ENCODE measurements at regions not wholly inside any gene's neighbourhood (a gene's known extent, or its start where the extent isn't known, plus 50 kb on each side); places are given as distances from the start of the nearest gene placed in this dataset.

DNA sequence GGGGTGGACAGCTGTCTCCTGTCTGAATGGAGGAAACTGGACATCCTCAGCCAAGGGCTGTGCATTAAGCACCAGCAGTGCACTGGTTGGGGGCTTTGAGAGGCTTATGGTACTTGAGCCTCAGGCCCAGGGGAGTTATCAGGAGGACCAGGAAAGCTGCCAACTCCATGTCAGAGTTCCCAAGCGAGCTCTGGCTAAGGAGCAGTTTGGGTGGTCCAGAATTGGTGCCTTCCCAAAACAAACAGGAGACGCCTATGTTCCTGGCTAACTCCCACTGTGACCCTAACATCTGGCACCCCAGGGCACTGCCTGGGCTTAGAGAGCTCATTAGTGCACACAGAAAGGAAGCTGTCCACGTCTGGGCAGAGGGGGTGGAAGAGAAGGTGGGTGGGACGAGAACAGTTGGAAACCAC is 408.6 kb upstream of the NPVF start:
- TF ChIP-seq, protein P1, sequence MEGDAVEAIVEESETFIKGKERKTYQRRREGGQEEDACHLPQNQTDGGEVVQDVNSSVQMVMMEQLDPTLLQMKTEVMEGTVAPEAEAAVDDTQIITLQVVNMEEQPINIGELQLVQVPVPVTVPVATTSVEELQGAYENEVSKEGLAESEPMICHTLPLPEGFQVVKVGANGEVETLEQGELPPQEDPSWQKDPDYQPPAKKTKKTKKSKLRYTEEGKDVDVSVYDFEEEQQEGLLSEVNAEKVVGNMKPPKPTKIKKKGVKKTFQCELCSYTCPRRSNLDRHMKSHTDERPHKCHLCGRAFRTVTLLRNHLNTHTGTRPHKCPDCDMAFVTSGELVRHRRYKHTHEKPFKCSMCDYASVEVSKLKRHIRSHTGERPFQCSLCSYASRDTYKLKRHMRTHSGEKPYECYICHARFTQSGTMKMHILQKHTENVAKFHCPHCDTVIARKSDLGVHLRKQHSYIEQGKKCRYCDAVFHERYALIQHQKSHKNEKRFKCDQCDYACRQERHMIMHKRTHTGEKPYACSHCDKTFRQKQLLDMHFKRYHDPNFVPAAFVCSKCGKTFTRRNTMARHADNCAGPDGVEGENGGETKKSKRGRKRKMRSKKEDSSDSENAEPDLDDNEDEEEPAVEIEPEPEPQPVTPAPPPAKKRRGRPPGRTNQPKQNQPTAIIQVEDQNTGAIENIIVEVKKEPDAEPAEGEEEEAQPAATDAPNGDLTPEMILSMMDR (IDR thresholded peaks at IDR 0.05 in 4 of 5, conservative IDR thresholded peaks at IDR 0.05 in 1 of 5): no peak
- TF ChIP-seq POLR2A (IDR thresholded peaks at IDR 0.05): no peak

Data from gastrocnemius medialis (tissue), 4 donors.